ENCODE measurements at regions not wholly inside any gene's neighbourhood (a gene's known extent, or its start where the extent isn't known, plus 50 kb on each side); places are given as distances from the start of the nearest gene placed in this dataset.

DNA sequence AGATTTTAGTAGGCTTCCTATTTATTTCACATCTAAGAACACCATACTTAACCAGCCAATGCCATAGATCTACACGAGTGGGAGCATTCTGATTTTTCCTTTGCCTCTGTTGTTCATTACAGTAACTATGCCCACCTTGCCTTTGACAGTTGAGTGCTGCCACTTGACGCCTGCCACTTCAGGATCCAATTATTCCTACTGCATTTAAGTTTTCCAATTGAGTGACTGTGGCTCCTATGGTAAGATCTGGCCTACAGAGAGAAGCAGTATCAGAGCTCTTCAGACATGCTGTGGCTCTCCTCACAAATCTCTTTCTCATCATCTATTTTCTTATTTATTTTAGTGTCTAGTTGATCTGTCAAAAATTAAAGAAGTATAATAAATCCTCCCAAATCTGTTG is 403.0 kb upstream of the SPTLC3 start:
- TF ChIP-seq, protein P1, sequence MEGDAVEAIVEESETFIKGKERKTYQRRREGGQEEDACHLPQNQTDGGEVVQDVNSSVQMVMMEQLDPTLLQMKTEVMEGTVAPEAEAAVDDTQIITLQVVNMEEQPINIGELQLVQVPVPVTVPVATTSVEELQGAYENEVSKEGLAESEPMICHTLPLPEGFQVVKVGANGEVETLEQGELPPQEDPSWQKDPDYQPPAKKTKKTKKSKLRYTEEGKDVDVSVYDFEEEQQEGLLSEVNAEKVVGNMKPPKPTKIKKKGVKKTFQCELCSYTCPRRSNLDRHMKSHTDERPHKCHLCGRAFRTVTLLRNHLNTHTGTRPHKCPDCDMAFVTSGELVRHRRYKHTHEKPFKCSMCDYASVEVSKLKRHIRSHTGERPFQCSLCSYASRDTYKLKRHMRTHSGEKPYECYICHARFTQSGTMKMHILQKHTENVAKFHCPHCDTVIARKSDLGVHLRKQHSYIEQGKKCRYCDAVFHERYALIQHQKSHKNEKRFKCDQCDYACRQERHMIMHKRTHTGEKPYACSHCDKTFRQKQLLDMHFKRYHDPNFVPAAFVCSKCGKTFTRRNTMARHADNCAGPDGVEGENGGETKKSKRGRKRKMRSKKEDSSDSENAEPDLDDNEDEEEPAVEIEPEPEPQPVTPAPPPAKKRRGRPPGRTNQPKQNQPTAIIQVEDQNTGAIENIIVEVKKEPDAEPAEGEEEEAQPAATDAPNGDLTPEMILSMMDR (IDR thresholded peaks at IDR 0.05), result no peak
- no peak for TF ChIP-seq POLR2A (IDR thresholded peaks at IDR 0.05)

All from body of pancreas (tissue), 4 donors.